Cerebellar cortex (tissue), 1 donor: ENCODE measurements at regions not wholly inside any gene's neighbourhood (a gene's known extent, or its start where the extent isn't known, plus 50 kb on each side); places are given as distances from the start of the nearest gene placed in this dataset.
"Not testable (repeated sequence)": the region's sequence is repeated elsewhere in the genome, so short reads cannot be mapped to it uniquely, and the experiment has no call there.

Source experiments
- DNase-seq: peaks from one replicate; pipeline ENCODE4 v3.0.0-alpha.2; 2015; ENCODE audit warnings: low spot score

DNA sequence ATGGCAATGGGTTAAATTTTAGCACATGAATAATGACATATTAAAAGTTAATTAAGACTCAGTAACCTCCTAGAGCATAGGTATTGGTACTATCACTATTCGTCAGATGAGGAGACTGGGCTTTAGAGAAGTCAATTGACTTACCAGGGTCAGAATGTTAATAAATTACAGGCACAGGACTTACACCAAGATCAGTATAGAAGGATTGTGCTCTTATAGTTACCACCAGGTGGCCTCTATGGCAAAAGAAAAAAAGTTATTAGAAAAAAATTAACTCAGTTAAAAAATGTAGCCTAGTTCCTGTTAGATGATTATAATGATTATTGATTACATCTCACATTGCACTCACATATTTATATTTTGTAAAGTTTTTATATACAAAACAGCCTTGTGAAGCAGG lies 1163.7 kb downstream of the FAM181B start:
- no peak for DNase-seq

DNA sequence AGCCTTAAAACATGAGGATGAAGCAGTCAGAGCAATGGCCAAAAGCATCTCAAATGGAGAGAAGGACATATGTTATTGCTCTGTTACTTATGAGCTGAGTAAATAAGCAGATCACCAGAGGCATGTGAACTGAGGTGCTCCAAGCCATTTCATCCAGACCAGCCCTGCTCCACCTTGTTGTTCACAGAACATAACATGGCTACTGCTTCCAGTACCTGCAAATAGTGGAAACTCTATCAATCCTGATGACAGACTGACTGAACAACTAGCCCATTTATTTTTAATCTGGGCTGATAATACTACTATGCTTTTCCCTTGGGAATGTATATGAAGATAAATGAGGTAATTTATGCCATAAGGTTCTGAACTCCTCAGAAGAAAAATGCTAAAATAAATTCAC lies 1164.7 kb downstream of the FAM181B start:
- DNase-seq = no peak

DNA sequence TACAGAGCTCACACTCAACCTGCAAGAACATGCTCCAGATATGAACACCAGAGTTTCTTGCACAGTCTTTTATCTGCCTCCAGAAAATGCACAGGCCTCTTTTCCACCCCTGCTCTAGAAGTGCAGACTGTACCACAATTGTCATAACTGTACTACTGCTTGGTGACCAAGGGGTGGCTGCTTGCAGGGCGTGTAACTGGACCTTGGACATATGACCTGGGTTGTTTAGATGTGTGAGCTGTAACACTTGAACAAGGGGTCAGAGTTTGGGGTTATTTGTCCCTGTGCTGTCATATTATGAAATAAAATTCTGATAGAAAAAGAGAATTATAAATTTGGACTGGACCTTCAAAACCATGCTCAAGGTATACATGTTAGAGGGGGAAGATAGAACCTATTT lies 1185.5 kb downstream of the FAM181B start:
- no peak for DNase-seq

GRCh38 chr11:81539806-81540205 lies 1193.9 kb downstream of the FAM181B start:
- not testable (repeated sequence) for DNase-seq

DNA sequence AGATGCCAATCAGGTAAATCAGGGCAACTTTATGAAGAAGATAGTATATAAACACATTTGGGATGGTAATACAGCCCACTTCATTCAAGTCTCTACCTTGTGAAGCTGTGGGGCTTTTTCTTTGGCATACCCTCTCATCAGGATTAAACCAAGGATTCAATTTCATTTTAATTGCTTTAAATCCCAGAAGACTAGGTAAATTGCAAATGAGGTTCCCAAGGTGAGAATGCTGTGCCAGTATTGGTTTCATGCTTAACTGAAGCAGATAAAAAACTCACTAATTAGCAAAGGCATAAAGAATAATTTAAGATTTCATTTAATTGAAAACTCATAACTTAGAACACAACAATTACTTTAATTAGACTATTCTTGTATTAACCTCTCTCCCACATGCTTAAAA lies 1218.1 kb downstream of the FAM181B start:
- DNase-seq = no peak

GRCh38 chr11:81497202-81497804 lies 1236.4 kb downstream of the FAM181B start:
- DNase-seq = peak; percentile 30

- DNase-seq = no peak
Measured at GRCh38 chr11:81496601-81497000, 1237.1 kb downstream of the FAM181B start.

DNA sequence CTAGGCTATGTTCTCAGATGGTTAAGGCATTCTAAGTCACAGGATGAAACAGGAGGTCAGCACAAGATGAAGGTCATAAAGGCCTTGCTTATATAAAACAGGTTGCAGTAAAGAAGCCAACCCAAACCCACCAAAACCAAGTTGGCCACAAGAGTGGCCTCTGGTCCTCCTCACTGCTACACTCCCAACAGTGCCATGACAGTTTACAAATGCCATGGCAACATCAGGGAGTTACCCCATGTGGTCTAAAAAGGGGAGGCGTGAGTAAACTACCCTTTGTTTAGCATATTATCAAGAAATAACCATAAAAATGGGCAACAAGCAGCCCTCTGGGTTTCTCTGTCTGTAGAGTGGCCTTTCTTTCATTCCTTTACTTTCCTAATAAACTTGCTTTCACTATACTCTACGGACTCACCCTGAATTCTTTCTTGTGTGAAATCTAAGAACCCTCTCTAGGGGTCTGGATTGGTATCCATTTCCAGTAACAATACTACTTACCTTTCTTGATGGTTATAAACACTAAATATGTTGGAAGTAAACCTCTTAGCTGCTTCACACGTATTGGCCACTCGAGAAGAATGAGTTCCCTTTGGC lies 1237.9 kb downstream of the FAM181B start:
- no peak for DNase-seq

- DNase-seq = no peak
Measured at GRCh38 chr11:81494431-81494830, 1239.2 kb downstream of the FAM181B start.

DNA sequence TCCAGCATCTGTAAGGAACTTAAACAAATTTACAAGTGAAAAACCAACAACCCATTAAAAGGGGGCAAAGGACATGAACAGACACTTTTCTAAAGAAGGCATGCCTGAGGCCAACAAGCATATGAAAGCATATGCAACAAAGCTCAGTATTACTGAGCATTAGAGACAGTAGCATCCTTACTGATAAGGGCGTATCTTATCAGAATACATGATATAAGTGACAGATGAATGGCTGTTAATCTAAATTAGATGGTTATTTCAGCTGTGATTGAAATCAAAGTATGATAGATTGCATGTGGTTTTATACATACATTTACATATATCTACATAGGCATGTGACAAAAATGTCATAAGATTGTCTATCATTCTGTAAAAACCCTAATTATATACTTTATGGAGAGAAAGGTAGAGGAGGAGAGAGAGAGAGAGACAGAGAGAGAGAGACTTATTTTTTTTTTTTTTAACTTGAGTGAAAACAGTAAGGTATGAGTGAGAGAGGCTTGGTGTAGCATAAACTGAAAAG lies 1240.7 kb downstream of the FAM181B start:
- no peak for DNase-seq

DNA sequence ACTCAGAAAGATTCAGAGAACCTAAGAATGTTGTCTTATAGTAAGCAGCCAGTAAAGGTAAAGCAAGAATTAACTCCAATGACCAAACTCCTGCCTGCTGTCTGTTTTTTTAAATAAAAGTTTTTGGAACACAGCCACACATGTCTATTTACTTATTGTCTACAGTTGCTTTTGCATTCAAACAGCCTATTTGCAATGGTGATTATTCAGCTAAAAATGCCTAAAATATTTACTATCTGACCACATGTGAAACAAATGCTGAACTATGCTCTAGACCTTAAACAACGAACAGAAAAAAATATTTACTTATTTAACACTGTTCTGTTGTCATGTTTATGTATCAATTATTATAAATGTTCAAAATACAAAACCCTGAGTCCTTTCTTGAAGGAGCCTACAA lies 1246.6 kb downstream of the FAM181B start:
- DNase-seq = no peak

DNA sequence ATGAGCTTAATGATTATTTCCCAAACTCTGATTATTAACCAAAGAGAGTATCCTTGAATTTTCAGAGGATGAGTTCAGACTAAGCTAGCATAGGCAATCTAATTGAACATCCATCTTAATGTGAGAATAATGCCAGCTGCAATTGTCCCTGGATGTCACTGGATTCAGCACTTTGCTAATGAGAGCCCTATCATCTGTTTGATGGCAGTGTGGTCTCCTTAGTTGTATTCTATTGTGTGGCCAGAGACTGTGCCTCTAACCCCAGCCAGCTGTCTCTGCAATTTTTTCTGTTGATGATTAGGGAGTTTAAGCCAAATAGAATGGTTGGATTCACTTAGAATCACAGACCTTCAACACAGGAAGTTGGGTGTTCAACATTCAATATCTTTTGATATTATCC lies 1249.5 kb downstream of the FAM181B start:
- DNase-seq = no peak

DNA sequence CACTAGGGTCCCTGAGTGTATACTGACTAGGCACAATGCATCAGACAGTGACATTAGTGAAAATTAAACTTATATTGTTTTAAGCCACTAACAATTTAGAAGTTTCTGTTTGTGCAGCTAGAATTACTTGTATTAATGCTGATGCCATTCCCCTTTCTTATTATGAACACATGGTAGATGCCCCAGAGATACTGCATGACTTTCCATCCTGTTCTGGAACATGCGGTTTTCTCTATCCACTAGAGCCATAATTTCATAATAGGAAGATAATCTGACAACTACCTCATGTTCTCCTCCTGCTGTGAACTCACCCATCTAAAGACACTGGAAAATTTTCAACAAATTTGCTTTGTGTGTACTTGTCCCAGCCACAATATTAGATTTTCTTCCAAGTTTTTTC lies 1256.4 kb downstream of the FAM181B start:
- no peak for DNase-seq

- DNase-seq = no peak
Measured at GRCh38 chr11:81476345-81476744, 1257.3 kb downstream of the FAM181B start.

DNA sequence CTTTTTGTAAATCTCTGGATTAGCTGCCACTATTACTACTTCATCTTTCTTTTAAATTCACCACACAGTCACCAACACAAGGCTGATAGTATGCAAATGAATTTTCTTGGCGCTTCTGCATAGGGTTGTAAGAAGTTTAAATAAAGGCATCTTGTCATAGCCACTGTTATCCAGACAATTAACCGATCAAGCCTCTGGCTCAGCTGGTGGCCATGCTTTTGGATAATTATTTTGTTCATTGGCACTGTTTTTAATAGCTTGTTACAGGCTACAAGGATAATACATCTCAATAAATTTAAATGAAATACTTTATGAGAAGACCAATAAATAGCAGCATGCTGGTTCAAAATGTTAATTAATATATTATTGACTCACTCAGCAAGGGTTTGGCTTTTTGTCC lies 1261.0 kb downstream of the FAM181B start:
- no peak for DNase-seq

DNA sequence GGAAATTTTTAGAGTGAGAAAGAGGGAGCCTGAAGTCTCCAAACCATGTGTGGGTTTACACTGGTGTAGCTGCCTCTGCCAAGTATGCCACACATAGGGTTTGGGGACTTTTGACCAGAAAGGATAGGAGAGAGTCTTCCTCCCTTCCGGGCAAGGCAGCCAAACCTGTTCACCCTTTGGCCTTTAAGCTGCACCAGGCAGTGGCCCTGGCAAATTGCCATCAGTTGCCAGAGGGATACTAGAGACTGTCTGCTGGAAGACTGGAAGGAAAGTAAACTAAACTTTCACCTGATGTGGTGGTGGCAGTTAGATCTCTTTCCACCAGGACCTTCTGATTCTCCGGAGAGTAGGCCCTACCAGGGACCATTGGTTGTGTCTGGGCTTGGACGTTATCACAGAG lies 1263.2 kb downstream of the FAM181B start:
- no peak for DNase-seq

DNA sequence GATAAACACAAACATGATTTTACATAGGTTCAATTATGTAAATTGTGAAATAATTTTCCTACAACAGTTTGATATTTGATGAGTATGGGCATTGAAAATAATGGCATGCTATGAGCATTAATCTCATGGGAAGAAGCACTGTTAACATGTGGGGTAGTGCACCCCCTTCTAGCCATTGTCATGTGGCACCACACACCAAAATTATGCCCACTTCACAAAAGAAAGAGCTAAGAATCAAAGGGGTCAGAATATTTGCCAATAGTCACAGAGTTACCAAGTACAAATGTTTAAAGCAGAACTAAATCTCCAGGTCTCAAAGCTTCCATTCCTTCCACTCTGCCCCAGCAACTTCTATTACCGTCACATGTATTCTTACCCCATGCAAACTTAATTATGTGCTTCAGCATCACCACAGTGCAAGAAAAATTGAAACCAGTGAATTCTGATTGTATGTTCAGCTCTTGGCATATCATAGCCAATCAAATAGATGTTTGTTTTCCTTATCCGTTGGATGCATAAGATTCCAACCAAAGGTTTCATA lies 1273.8 kb downstream of the FAM181B start:
- DNase-seq = no peak

DNA sequence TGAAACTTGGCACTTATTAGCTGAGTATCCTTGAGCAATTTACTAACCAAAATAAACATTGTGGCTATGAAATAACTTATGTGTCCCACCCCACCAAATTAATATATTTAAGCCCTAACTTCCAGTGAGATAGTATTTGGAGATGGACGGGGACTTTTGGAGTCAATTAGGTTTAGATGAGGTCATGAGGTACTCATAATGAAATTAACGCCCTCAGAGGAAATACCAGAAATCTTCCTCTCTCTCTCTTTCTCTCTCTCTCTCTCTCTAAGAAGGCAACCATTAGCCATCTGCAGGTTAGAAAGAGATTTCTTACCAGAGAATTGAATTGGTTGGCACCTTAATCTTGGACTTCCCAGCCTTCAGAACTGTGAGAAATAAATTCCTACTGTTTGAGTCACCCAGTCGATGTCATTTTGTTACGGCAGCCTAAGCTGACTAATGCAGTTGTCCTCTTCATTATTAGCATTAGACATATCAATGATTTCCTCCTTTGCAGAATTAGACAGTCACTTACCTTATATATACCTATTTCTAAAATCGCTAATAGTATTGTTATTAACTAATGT lies 1284.0 kb downstream of the FAM181B start:
- no peak for DNase-seq

DNA sequence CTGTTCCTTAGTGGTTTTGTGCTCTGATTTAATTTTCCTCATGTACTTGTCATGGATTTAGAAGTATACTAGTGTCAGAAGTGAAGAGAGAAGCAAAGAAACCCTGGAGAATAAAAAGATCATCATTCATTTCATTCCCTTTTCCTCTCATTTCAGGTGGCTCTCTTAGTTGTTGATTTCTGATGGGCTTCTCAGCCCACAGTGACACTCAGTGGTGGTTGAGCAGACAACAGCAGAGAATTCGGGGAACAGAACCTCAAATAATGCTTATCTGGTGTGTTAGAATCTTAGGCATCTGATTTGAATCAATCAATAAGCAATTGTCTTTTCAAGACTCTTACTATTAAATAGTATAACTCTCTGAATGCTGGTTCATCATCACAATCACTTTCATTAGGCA lies 1289.4 kb downstream of the FAM181B start:
- DNase-seq = no peak

GRCh38 chr11:81432333-81432732 lies 1301.3 kb downstream of the FAM181B start:
- no peak for DNase-seq

- no peak for DNase-seq
Measured at GRCh38 chr11:81424822-81425221, 1308.8 kb downstream of the FAM181B start.

DNA sequence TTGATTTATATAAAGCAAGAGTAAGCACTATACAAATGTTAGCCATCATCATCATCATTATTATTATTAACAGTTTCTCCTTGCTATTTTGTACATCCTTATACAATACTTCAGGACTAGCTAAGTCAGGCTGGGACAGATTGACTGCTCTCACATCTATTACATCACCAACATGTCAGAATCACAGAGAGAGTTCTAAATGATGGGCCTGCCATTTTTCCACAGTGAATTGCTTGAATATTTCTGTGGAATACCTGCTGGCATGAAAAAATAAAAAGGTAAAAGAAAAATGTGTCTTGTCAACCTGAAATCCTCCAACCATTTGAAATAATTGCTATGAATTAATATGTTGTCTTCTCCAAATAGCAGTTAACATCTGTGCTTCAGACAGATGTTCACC lies 1311.3 kb downstream of the FAM181B start:
- DNase-seq = no peak

DNA sequence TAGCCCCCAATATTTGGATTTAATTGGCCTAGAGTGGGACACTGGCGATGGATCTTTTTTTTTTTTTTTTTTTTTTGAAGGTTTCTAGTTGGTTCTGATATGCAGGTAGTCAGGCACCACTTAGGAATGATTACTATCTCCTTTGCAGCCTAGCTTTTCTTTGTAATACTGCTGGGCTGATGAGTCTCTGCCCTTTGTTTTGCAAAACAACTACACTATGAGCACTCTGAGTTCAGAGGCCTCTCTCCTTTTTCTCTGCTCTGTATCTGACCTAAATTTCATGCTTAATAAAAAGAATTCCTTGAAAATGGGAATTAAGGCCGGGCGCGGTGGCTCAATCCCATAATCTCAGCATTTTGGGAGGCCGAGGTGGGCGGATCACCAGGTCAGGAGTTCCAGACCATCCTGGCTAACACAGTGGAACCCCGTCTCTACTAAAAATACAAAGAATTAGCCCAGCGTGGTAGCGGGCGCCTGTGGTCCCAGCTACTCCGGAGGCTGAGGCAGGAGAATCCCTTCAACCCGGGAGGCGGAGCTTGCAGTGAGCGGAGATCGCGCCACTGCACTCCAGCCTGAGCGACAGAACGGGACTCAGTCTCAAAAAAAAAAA lies 1312.3 kb downstream of the FAM181B start:
- DNase-seq = no peak
